HEK293T (cell line): ENCODE measurements at regions not wholly inside any gene's neighbourhood (a gene's known extent, or its start where the extent isn't known, plus 50 kb on each side); places are given as distances from the start of the nearest gene placed in this dataset.

Experiments
- ELF4 ChIP-seq: fragments of 450-650 bp; IDR thresholded peaks from 2 replicates; pipeline ENCODE4 v1.6.1; 2017; ENCODE audit warnings: antibody characterized with exemption
- FOXK2 ChIP-seq: fragments of 450-650 bp; IDR thresholded peaks from 2 replicates; pipeline ENCODE4 v1.6.1; 2016; ENCODE audit warnings: mild to moderate bottlenecking
- FOXM1 ChIP-seq: fragments of 450-650 bp; IDR thresholded peaks from 2 replicates; pipeline ENCODE4 v1.6.1; 2017; ENCODE audit warnings: mild to moderate bottlenecking, borderline replicate concordance
- HDGF ChIP-seq: fragments of 450-650 bp; IDR thresholded peaks from 2 replicates; pipeline ENCODE4 v1.6.1; 2017; ENCODE audit warnings: antibody characterized with exemption, borderline replicate concordance
- L3MBTL2 ChIP-seq: fragments of 450-650 bp; conservative IDR thresholded peaks from 2 replicates; pipeline ENCODE4 v1.6.1; 2016; ENCODE audit warnings: mild to moderate bottlenecking
- NFRKB ChIP-seq: fragments of 450-650 bp; IDR thresholded peaks from 2 replicates; pipeline ENCODE4 v1.6.1; 2016; ENCODE audit warnings: mild to moderate bottlenecking, moderate library complexity
- SP1 ChIP-seq: fragments of 450-650 bp; IDR thresholded peaks from 2 replicates; pipeline ENCODE4 v1.6.1; 2017
- SUZ12 ChIP-seq: fragments of 450-650 bp; IDR thresholded peaks from 2 replicates; pipeline ENCODE4 v1.6.1; 2016; ENCODE audit warnings: mild to moderate bottlenecking
- ZNF384 ChIP-seq: fragments of 450-650 bp; IDR thresholded peaks from 2 replicates; pipeline ENCODE4 v1.6.1; 2016

GRCh38 chr18:73079920-73080319 is 212.1 kb upstream of the NETO1 start:
- TF ChIP-seq L3MBTL2, result no peak
- no peak for TF ChIP-seq ELF4
- TF ChIP-seq NFRKB, result no peak
- no peak for TF ChIP-seq ZNF384
- no peak for TF ChIP-seq SUZ12
- TF ChIP-seq FOXK2, result no peak
- no peak for TF ChIP-seq SP1
- TF ChIP-seq HDGF, result no peak
- no peak for TF ChIP-seq FOXM1
